DMS 273 treated with DMSO at 0.1 percent for 48 hours (cell line): ENCODE measurements at regions not wholly inside any gene's neighbourhood (a gene's known extent, or its start where the extent isn't known, plus 50 kb on each side); places are given as distances from the start of the nearest gene placed in this dataset.

Source experiments
- DNase-seq: peaks from one replicate; lab custom pipeline; 2025; lab: John Stamatoyannopoulos, UW

DNA sequence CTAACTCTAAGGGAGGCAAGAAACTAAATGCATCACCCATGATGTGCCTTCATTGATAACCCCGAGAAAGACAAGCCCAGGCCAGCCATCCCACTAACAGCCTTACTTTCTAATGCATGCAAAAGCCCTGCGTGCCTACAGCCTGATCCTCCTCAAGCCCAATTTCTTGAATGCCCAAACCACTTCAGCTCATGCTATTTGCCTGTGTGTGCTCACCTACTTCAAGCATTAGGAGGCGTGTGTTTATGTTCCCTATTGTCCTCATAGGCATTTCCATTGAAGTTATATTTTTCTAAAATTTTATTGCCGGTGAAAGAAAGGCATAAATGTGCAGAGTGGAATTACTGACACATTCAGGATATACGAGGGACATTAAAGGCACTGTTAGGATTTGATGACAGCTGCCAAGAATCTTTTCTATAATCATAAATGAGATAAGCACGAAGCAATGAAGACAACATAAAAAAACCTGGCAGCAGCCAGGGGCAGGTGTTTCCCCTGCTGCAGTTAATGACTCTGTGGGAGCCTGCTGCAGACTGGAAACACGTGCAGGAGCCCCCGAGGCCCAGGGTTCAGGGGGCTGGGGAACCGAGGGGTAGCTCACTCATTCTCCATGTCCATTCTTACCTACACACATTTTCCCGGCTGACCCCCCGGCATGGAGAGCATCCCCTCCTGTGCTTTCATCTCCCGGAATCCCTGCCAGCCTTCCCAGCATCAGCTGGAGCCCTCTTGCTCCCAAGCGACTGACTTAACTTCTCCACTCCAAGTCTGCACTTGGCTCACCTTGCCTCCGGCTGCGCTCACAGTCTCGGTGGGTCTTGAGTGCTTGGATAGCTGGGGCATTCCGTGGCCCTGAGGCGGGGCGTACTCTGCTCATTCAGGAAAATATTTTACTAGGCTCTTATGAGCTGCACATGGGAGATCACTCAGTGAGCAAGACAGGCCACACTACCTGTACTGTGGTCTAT lies 292.3 kb upstream of the SIX2 start:
- no peak for DNase-seq

DNA sequence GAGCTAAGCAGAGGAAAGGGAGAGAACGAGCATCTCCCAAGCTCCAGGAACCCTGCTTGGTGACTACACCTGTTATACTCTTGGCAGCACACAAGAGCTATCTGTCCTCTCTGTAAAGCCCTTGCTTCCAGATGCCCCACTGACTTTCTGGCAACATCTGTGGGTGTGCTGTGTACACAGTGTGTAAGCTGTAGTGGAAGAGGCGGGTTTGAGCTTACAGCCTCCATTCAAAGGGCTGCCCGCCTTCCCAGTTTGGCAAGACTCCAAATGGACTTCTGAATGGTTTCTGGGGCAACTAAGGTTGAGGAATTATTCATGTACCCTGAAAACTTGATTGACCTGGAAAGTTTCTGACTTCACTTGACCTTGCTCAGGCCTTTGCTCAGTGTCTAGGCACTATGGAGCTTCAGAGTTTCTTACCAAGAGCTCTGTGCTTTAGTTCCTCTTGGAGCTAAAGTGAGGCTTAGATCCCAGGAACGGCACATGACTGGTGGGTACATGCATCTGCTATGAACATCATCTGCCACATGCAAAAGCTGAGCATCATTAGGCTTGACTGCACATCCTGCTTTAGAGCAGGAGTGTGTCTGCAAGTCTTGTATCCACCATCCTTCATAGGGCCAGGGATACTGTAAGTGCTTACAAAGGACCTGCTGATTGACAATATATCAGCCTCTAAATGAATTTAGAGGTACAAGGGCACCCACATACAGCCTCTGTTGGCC lies 290.9 kb upstream of the SIX2 start:
- no peak for DNase-seq

DNA sequence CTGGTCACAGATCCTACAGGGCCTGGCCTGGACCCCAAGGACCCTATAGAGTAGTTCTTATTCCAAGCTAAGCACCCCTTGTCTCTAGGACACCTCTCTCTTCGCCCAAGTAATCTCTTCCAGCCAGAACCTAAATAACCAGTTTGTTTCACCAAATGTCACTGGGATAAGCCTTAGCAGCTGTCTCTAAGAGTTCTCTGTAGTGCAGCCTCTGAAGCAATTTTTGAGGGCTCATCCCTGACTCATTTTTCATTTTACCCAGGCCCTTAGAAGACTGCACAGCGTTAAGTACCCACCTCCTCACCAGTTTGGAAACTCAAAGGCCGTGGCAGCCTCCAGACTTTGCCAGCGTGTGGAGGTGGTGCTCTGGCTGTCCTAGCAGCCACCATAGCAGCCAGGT lies 290.1 kb upstream of the SIX2 start:
- DNase-seq = no peak

DNA sequence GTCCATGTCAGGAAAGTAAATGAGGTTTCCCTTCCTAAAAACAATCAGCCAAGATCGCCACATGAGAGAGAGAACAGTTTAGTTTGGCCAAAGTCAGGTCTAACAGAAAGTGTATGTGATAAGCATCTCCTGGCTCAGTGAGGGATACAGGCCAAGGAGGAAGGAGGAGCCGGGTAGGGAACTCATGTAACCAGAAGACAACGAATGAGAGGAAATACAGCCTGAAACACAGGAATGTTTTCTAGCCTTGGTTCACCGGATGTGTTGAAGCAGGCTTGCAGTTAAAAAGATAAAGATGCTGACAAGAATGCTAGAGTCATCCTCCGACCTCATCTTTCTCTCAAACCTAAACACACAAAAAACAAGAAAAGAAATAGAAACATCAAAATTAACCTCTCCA lies 283.9 kb upstream of the SIX2 start:
- no peak for DNase-seq

DNA sequence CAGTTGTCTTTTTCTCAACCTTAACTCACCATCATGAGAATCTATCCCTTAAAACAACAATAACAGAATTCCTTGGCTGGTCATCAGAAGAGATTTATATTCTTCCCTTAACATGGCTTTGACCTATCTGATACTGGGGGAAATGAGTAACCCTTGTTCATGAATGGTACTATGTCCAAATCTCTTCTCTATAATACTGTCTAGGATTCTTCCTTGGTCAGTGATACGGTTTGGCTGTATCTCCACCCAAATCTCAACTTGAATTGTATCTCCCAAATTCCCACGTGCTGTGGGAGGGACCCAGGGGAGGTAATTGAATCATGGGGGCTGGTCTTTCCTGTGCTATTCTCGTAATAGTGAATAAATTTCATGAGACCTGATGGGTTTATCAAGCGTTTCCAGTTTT lies 282.0 kb upstream of the SIX2 start:
- DNase-seq = no peak

DNA sequence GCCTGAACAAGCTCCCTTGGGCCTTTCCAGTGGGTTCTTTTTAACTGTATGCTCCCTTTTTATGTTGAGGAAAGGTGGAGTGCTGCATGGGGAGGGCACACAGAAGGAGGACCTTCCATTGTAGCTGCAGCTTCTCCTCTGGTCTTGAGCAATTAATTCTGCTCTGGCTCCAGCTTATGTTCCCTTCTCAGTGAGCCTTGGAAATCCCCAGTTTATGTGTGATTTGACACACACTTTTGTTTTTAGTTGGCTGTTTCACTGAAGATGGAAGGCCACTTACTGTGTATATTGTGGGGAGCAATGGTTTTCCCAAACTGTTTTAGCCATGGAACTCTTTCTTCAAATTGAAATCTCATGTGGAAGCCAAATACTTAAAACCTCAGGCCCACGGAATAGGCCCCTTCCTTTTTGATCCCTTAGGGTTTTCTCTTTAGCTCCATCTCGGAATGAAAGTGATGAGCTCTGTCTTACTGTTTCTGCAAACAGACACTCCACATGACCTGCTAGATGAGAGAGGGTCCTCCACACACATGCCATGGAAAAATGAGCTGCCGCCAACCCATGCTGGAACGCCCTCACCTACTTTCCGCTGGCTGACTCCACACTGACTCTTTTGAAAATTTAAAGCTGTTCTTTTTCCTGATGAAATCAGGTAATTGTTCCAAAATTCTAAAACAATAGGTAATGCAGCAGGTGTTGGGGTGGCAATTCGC lies 280.9 kb upstream of the SIX2 start:
- DNase-seq = no peak

DNA sequence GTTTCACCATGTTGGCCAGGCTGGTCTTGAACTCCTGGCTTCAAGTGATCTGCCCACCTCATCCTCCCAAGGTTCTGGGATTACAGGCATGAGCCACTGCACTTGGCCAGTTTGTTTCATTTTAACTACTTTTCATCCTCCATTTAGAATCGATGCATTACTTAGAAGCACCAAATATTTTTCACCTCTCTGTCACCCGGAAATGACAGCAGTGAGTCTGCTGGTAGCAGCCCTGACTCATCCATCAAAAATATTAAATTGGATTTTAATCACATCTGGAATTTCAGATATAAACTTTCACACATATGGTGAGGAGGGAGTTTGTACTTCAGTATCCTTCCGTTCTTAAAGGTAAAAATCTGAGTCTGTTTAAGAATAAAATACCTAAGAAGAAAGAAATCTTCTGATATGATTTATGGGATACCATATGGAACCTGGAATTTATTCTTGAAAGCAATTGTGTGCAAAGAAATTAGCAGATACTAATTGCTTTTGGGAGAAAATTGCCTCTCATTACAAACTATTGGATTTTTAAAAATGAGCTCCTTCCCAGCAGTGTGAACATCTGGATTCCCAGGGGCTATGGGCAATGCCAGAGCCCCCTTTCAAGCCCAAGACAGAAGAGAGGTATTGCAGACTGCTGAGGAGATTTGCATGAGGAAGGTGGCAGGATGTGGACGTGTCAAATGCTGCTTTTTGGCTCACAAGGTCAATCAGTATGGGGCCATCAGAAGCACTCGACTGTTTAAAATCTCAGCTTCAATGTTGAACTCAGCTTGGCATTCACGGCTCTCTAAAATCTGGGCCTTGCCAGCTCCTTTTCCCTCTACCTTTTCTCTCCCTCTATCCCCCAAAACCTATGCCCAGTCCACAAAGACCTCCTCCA lies 279.5 kb upstream of the SIX2 start:
- DNase-seq = no peak

DNA sequence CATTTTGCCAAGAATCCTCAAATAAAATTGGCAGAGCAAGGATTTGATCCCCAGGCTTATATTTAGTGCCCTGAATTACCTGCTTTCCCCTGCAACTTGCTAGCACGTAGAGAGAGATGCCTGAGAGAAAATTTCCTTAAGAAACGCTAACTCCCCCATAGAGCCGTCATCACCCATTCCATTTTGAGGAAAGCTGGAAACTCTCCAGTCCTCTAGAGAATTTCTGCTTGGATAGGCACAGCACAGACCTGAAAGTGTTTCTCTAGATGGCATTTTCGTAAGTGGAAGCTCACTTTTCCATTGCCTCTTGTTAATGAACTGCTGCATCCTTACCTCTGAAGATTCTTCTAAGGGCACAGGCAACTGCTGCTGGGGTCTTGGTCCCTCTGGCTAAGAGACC lies 277.8 kb upstream of the SIX2 start:
- no peak for DNase-seq

DNA sequence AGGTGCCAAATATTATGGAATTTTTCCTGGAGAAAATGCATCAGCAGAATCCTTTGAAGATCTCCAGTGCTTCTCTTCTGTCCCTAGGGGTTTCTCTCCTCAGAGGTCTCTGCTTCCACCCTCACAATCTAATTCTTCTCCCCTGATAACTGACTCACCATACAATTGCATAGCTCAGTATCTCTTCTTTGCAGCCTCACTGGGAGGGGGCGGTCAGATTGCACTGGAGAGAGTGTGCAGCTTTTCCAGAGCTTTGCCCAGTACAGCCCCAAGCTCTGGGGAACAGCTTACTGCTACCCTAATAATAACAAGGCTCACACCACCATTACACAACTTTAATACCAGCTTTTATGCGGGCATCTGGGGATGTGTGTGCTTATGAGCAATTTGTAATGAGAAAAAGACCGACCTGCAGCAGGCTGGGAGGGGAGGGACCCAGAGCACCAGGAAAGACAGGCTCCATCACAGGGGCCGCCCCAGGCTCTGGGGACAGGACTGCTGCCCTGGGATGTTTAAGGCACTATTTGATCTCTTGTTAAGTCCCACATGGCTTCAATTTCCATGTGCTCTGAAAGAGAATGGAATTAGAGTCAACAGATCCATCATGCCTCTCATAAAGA lies 276.6 kb upstream of the SIX2 start:
- no peak for DNase-seq

DNA sequence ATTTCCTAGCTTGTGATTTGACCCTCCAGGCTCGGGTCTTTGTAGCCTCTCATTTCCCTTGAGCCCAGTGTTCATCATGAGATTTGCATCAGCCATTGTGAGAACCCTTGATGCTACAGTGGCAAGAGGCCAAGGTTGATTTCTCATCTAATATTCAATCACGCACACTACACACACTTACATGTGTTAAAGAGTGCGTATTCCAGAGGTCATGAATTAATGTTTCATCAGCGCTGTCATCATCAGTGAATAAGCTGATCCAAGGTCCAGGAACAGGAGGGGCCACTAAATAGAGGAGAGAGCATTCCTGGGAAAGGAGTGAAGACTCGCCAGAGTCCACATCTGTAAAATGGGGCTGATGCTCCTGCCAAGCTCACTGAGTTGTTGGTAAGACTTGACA lies 276.1 kb upstream of the SIX2 start:
- DNase-seq = no peak

DNA sequence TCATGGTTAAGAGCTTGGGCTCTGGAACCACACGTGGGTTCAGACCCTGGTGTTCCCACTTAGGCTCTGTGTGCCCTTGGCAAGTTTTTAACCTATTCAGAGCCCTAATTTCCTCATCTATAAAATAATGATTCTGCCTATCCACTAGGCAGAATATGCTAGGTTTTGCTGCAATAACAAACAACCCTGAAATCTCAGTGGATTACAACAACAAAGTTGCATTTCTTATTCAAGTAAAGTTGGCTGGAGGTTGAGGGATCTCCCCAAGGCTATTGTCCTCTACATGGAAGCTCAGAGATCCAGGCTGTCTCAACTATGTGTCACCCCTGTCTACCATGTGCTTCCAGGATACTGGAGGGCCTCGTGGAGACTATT lies 275.4 kb upstream of the SIX2 start:
- no peak for DNase-seq

DNA sequence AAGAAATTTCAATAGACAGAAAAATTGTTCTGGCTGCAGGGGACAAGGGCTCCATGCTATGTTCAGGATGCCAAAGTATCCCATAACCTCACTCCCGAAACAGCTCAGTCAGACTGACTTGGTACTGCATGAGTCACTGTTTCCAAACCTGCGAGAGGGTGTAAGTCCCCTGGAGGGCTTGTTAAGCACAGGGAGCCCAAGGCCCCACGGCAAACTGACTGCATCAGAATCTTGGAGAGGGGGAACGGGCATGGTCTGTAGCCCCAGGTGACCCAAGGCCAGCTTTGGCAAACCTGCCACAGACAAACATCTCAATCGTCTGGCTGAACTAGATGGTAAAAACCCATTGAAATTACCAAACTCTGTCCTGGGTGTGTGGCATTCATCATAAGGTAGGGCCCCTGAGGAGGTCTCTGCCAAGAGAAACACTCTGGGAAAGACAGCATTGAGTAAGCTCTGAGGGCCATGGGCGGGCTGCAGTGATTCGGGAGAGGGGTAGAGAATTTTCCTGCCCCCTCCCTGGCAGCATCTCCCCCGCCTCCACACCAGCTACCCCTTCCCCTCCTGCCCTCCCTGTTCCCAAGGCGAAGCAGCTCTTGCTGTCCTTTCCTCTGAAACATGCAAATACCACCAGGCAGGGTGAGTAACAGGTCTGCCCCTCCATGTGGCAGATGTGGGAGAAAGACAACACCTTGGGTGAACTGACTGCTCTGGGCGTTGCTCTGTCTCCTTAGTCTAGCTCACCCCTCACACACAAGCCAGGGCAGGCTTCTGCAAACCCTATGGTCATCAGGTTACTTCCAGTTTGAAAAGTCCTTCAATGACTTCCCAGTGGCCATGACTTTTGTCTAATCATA lies 274.7 kb upstream of the SIX2 start:
- no peak for DNase-seq

DNA sequence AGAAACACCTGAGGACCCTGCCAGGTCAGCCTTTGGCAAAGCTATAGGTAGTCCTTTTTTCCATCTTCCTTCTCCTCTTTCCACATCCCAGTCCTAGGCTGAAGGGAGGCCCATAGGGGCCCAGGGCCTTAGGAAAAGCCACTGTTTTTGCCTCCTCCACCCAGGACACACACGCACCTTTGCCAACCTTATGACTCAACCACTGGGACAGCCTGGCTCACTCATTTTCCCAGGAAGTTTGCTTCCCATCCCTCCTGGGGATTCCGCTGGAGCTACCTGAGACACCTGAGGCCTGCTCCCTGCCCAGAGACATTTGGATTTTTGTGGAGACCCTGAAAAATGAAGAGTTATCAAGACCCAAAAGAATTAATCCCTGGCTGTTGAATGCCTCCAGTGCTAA lies 273.4 kb upstream of the SIX2 start:
- no peak for DNase-seq

DNA sequence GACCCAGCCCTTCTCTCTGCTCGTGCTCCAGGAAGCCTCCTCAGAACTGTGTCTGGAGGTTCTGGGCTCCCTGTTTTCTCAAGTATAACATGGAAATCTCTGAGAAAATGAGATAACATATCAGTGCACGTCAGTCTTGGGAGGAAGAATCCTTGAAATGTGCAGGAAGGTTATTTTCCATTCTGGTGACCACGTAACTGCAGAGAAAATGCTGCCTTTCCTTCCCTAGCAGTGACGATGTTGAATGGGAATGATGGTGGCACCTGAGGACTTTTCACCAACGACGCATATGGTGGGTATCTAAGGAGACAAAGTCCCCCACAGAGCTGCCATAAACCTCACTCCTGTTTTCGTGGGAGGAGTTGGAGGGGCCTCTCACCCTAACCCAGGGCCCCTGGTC lies 272.1 kb upstream of the SIX2 start:
- DNase-seq = no peak

DNA sequence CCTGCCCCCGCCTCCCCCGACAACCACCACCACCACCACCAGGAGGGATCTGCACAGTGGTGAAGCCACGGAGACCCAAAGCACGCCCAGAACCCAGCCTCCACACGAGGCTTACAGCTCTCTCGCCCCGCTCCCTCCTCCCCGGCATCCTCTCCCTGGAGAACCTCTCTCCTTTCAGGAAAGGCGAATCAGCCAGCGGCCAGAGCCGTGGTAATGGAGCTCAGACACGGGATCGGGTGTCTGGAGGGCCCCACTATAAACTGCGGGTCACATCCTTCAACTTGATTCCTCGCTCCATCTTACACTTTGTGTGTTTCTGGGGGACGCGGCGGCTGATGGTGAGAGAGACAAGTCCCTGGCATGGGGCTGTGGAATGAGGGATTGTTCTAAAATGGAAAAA lies 271.5 kb upstream of the SIX2 start:
- no peak for DNase-seq

DNA sequence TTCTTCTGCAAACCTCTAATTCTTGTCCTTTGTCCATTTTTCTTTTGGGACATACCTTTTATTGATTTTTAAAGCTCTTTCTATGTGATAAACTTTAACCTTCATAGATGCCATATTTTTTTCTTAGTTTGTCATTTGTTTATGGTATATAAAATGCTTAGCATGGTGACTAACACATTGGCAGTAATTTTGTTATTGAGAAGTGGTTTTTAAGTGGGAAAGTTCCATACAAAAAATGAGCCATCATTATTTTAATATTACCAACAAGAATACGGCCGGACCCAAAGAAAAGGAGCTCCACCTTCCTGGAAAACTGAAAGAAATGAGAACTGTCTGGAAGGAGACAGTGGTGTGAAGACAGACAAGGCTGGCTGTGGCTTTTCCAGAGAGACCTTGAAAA lies 270.1 kb upstream of the SIX2 start:
- DNase-seq = no peak

DNA sequence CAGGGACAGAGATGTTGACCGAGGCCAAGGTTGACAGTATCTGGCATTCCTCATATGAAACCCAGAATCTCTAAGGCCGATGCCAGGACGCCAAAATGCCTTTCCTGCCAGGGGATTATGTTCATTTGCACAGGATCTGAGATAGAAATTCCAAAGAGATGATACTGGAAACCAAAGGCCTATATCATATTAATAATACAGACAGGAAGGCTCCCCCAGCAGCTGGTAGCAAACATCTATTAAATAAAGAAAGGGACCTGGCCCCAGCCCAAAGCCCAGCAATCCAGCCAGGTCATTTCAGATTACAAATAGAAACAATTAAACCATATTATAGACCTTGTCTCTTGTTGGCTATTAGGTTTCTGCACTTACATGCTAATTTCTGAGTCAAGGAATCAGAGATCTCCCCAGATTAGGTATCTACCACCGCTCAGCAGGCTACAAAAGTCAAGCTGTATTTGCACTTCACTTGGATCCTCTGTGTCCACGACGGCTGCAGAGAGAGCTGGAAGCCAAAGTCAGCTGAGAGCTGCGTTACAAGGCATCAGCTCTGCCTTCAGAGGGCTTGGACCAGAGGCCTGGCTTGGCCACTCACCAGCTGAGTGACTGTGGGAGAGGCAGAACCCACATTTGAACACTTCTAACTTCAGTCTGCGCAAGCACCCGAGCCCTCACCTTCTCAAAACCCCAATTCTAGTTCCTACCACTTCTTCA lies 269.3 kb upstream of the SIX2 start:
- no peak for DNase-seq

DNA sequence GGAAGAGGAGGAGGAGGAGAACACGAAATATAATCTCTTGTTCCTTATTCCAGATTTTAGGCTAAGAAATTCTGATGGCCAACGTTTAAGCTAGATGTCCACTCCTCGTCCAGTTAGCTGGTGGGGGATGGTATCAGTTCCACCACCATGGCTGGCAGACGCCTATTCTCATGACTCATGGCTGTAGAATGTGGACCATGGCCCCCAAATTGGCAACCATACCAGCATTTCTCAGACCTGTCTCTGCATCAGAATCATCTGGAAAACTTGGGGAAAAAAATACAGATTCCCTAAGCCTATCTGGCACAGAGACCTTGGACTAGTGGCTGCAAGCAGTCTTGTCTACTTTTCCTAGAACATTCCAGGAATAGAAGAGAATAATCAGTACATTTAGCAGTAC lies 267.7 kb upstream of the SIX2 start:
- DNase-seq = no peak

DNA sequence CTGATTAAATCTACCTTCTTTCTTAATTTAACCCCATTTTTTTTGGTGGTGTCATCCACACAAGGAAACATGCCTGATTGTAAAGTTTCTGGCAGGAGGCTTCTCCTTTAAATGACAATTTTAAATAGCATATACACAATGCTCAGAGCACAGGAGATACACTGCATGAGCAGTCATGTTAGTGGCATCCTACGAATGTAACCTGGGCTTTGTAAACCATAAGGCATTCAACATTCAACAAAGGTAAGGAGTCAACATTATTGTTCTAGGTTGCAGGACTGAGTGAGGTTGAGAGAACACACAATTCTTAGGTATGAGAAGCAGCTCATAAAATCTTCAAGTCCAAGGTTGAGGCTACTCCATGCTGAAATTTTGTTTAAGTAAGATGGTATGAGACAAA lies 266.6 kb upstream of the SIX2 start:
- no peak for DNase-seq
